GM12892 (cell line): ENCODE measurements at regions not wholly inside any gene's neighbourhood (a gene's known extent, or its start where the extent isn't known, plus 50 kb on each side); places are given as distances from the start of the nearest gene placed in this dataset.

Source experiments
- DNase-seq: peaks from one replicate; pipeline ENCODE4 v3.0.0; 2011; ENCODE audit not compliant: insufficient read length
- FAIRE-seq: peaks from 2 replicates; lab custom pipeline; 2011; peaks lifted over from hg19 to GRCh38; lab: Jason Lieb, UNC
- POLR2A ChIP-seq: IDR thresholded peaks from 2 replicates; pipeline ENCODE4 v1.6.1; 2011; ENCODE audit warnings: low read depth, low read length, control low read depth
- POLR2AphosphoS5 ChIP-seq: IDR thresholded peaks from 2 replicates; pipeline ENCODE4 v1.6.1; 2011; ENCODE audit warnings: low read depth, low read length, control low read depth
- TAF1 ChIP-seq: IDR thresholded peaks from 2 replicates; pipeline ENCODE4 v1.6.1; 2011; ENCODE audit warnings: low read depth, mild to moderate bottlenecking, control low read depth, low read length, borderline replicate concordance

DNA sequence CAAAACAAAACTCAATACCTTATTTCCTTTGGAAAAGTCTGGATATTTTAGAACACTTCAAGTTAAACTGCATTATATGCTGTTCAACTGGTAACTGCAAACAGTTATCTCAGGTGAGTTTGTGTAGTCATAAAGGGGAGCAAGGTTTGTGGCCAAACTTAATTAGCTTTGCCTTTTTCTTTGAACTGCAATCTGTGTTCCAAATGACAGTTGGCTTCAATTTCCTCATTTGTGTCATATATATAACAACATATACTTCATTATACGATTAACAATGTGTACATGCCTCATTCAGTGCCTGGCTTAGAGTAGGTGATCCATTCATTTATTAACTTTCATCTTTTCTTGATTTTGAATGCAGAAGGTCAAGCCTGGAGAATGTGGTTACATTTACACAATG lies 55.8 kb downstream of the KCNE4 start:
- DNase-seq (no peak), FAIRE-seq (no peak)
- TF ChIP-seq POLR2AphosphoS5 (no peak), POLR2A (no peak), TAF1 (no peak)

DNA sequence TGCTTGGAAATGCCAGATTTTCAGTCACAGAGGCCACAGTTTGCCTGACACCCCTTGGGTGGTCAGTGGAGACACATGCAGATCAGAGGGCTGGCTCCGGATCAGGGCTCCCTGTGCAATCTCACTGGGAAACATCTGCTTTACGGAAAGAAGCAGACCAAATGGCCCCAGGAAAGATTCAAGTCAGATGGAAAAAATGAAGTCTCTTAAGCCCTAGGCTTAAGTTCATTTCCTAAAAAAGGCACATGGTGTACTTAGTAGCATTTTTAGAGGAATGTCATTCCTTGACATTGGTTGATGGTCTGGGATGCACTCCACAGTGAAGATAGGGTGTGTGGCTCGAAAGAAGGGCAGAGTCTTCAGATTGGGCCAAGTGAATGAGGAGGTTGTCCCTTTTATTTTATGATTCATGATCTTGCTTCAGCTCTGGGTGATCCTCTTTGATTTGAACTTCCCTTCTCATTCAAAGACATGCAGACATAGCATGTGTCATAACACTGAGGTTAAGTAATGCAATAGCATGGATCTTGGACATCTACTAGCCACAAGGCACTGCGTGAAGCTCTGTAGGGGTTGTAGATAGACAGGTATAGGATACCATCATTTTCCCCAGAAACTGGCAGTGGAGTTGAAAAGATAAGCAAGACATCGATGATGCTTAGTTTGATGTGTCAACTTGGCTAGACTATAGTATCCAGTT lies 56.5 kb downstream of the KCNE4 start:
- TF ChIP-seq POLR2A (no peak), TAF1 (no peak), POLR2AphosphoS5 (no peak)
- no peak for FAIRE-seq
- DNase-seq, result no peak

GRCh38 chr2:223109341-223109740 lies 57.4 kb downstream of the KCNE4 start:
- TF ChIP-seq POLR2AphosphoS5 (no peak), TAF1 (no peak), POLR2A (no peak)
- no peak for FAIRE-seq
- DNase-seq, result no peak

GRCh38 chr2:223113161-223113560 lies 61.2 kb downstream of the KCNE4 start:
- FAIRE-seq (no peak), DNase-seq (no peak)
- TF ChIP-seq POLR2AphosphoS5 (no peak), POLR2A (no peak), TAF1 (no peak)

- FAIRE-seq (no peak), DNase-seq (no peak)
- TF ChIP-seq POLR2A (no peak), POLR2AphosphoS5 (no peak), TAF1 (no peak)
Observed at GRCh38 chr2:223114170-223114569, 62.2 kb downstream of the KCNE4 start.

GRCh38 chr2:223114917-223115316 lies 62.9 kb downstream of the KCNE4 start:
- DNase-seq, result no peak
- FAIRE-seq, result no peak
- TF ChIP-seq POLR2A (no peak), POLR2AphosphoS5 (no peak), TAF1 (no peak)

DNA sequence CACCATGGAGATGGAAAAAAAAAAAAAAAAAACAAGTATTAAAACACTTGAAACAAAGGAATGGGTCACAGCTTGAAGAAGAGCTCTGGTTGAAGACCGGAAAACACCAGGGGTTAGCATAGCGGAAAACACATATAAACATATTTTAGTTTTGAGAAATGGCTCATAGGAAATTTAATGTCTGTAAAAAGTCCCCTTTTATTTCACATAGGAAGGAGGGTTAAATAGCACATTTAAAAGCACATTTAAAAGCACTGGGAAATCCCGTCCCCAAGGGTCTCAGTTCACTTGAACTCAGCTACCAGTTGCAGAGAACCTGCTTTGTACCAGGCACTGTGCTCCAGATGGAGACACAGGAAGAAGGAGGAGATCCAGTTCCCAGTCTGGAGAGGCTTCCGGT lies 65.5 kb downstream of the KCNE4 start:
- FAIRE-seq (no peak), DNase-seq (no peak)
- TF ChIP-seq POLR2A (no peak), TAF1 (no peak), POLR2AphosphoS5 (no peak)

GRCh38 chr2:223121283-223121682 lies 69.3 kb downstream of the KCNE4 start:
- DNase-seq, result no peak
- no peak for FAIRE-seq
- TF ChIP-seq TAF1 (no peak), POLR2A (no peak)

DNA sequence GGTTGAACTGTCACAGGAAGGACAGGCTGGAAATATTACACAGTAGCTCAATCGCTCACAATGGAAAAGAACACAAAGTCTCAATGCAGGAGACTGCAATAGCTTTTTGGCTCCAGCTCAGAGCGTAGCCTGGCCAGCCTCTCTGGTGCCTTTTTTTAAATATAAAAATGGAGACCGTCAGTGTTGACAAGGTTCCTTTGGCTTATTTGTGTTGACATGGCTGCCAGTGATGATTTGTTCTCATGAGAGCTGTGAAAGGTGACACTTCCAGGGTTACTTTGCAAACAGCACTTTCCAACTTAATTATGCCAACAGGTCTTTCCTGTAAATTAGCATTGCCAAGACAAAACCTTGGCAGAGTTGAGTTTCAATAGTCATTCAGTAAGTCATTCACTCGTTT lies 70.8 kb downstream of the KCNE4 start:
- FAIRE-seq (no peak), DNase-seq (no peak)
- no peak for TF ChIP-seq TAF1
- no peak for TF ChIP-seq POLR2A
- TF ChIP-seq POLR2AphosphoS5, result no peak

DNA sequence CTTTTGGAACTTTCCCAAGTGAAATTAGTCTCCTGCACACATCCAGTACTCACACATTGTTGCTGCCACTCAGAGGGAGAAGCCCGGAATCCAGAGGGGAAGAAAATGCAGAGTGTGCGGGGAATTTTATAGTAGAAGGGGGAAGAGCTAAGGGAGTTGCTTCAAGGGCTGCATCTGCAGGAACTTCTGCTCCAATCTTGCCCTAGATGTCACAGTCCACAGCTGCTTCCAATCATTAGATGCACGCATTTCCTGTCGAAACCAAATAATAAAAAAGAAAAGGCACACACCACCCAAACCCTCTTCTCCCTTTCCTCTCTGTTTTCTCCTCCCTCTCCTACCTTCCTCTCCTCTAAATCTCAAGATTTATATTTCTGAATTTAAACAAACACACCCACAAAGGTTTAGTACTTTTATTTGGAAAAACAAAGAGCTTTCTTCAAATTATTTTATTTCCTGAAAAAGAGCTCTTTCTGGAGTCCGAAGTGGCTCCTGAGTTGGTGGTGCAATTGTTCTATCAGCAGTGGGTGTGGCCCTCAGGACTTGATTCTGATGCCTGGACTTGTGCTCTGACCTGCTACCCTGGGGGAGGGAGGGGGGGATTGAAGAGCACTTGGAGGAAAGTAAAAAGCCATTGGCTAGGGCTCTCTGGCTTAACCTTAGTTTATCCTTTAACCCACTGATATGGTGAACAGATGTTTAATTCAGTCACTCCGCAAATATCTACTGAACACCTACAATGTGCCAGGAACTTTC lies 72.0 kb downstream of the KCNE4 start:
- no peak for DNase-seq
- TF ChIP-seq TAF1 (no peak), POLR2A (no peak)
- no peak for FAIRE-seq

DNA sequence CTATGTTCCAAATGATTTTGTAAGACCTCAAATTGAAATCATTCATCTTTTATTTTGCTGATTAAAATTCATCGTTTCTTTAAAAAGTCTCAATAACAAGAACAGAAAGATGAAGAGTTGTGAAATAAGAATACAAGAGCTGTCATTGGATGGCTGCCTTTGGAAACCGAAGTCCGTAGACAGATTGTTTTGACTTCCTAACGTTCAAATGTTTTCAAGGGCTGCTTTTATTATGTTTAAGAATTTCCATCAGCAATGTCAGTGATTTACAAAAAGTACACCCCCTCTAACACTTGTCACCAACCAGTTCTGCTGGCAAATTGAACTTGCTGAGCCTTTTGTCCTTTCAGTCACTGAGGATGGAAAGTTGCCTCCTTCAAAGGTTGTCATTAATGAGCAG lies 89.6 kb downstream of the KCNE4 start:
- DNase-seq (no peak), FAIRE-seq (no peak)
- no peak for TF ChIP-seq POLR2A
- TF ChIP-seq TAF1, result no peak
- TF ChIP-seq POLR2AphosphoS5, result no peak

GRCh38 chr2:223142118-223142517 lies 90.1 kb downstream of the KCNE4 start:
- FAIRE-seq, result no peak
- TF ChIP-seq TAF1 (no peak), POLR2A (no peak), POLR2AphosphoS5 (no peak)
- no peak for DNase-seq
